Skin epidermis (tissue), 12 donors: ENCODE measurements at regions not wholly inside any gene's neighbourhood (a gene's known extent, or its start where the extent isn't known, plus 50 kb on each side); places are given as distances from the start of the nearest gene placed in this dataset.
"Not testable (repeated sequence)": the region's sequence is repeated elsewhere in the genome, so short reads cannot be mapped to it uniquely, and the experiment has no call there.

Experiments used
- H3K27ac ChIP-seq, 21 experiments: fragments of 200-600 bp; sonication (generic) in 11 of 21; one replicate each; pipeline ENCODE4 v1.5.0; 2020; ENCODE audit warnings: mild to moderate bottlenecking in 3 of 21, inconsistent platforms in 2 of 21, moderate library complexity in 2 of 21
- H3K4me3 ChIP-seq, 7 experiments: fragments of 200-600 bp; sonication (generic) in 2 of 7; one replicate each; pipeline ENCODE4 v1.5.0; 2020; ENCODE audit warnings: inconsistent platforms in 2 of 7, mild to moderate bottlenecking in 2 of 7, moderate library complexity in 1 of 7

DNA sequence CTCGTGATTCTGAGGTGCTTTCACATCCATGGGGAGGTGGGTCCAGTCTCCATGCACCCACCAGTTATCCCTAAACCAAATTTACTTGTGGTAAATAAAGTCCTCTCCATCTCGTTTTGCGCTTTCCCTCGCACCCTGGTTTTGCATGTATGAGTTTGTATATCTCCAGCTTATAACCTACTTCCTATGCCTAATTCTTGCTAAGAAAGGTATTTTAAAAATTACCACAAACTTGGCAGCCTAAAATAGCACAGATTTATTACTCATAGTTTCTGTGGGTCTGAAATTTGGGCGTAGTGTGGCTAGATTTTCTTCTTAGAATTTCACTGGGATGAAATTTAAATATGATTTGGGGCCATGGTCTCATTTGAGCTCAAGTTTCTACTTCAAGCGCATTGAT lies 511.5 kb downstream of the NYAP2 start:
- no peak overlapping the region for H3K4me3 ChIP-seq
- no peak overlapping the region for H3K27ac ChIP-seq

DNA sequence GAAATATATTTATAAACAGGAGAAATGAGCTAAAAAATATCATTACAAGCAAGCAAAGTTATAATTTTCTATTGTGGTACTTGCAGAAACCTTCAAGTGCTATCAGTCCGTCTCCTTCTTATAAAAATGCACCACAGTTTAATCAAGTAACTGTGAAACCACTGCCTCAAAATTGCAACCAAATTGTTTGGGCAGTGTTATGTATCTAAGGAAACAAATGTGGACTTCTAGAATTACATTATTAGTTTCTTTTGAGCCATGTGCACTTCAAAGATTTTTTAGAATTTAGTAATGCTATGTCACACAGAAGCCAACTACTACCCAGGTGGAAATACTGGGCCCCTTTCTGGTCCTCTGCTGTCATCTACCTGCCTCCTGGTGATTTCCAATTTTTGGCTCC lies 495.6 kb downstream of the NYAP2 start:
- H3K4me3 ChIP-seq = no peak overlapping the region
- peak overlapping the region in 1 of 21 experiments; percentile 27 for H3K27ac ChIP-seq

DNA sequence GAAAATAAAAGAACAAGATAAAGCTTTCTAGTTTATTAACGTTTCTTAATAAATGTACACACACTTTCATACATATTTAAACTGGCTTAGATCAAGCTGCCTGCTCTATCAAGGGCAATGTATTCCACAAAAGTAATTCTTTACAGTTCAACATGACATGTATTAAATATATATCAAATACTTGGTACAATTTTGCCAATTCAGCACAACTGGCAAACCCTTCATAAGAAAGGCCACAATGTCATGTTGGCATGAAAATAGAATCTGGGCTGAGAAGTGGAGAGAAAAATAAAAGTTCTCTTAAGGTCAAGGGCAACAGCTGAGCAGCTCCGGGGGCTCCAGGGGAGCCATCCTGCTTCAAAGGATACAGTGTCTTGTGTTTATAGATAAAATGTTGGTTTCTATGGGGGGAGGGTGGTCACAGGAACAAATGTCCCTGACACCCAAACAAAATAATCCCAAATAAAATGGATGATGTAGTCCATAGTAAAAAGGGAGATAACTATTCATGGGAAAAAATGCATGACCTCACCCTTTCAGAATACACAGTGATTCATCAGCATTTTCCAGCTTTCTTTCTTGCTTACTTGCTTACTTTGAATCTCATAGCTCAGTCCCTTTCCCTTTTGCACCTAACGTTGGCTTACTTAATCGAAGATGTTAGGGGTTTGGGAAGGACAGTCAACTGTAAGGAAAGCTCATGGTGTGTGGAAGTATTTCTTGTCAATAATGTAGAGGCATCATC lies 494.9 kb downstream of the NYAP2 start:
- H3K27ac ChIP-seq = peak overlapping the region in 1 of 21 experiments; percentile 27
- H3K4me3 ChIP-seq = no peak overlapping the region

- Histone ChIP-seq H3K4me3 (no peak overlapping the region), H3K27ac (no peak overlapping the region)
Observed at GRCh38 chr2:225893151-225893550, 493.6 kb downstream of the NYAP2 start.

DNA sequence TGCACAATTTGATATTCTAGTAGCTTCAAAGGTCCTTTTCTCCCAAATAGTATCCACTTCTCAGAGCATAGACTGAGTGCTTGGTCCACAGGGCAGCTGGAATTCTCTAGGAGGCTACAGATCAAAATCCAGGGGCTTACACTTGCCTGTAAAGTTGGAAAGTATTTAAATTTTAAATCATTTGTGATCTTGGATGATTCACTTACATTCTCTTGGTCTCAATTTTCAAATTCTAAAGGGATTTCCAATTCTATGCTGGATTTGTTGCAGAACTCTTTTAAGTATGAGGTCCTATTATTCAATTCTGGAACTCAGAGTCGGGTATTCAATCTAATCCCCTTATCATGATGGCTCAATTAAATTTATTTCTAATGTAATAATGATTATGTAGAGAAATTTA lies 492.3 kb downstream of the NYAP2 start:
- H3K4me3 ChIP-seq = no peak overlapping the region
- H3K27ac ChIP-seq = no peak overlapping the region

- Histone ChIP-seq H3K27ac (no peak overlapping the region), H3K4me3 (no peak overlapping the region)
Observed at GRCh38 chr2:225891013-225891412, 491.5 kb downstream of the NYAP2 start.

DNA sequence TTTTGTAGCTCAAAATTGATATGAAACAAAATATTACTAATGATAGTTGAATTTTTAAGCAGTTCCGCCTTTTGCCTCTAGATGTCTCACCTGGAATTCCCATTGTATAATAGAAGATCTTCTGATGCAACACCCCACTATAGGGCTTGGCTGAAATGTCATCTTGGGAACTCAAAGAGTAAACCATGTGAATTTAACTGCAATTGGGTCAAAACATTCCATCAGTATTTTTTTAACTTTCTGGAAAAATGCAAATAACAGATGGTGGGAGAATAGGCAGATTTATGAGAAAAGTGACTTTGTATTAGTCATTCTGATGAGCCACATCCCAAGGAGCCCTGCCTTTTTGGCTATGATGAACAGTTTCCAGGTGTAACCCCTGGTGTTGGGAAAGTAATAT lies 489.9 kb downstream of the NYAP2 start:
- no peak overlapping the region for H3K4me3 ChIP-seq
- H3K27ac ChIP-seq = no peak overlapping the region

DNA sequence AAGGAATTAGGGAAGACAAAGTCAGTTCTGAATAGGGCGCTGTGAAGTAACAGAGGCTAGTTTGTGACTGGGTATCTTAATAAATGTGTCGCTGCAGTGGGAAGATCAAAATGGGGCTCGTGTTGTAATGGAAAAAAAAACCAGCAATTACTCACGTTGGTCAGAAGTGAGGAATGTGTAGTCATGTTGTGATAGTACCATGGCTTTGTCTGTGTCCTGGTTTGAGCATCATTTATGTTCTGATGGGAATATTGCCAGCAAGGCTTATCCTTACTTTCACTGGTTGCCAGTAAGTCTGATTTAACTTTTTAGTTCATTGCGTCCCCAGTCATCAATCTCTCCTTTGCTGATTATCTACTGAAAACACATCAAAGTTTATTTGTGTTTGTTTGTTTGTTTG lies 467.6 kb downstream of the NYAP2 start:
- no peak overlapping the region for H3K4me3 ChIP-seq

GRCh38 chr2:225865468-225865867 lies 466.0 kb downstream of the NYAP2 start:
- Histone ChIP-seq H3K4me3 (no peak overlapping the region), H3K27ac (no peak overlapping the region)

More for the DNA sequence above, 467.6 kb downstream of the NYAP2 start:
- no peak overlapping the region for H3K27ac ChIP-seq

GRCh38 chr2:225864394-225864793 lies 464.9 kb downstream of the NYAP2 start:
- no peak overlapping the region for H3K27ac ChIP-seq
- no peak overlapping the region for H3K4me3 ChIP-seq

DNA sequence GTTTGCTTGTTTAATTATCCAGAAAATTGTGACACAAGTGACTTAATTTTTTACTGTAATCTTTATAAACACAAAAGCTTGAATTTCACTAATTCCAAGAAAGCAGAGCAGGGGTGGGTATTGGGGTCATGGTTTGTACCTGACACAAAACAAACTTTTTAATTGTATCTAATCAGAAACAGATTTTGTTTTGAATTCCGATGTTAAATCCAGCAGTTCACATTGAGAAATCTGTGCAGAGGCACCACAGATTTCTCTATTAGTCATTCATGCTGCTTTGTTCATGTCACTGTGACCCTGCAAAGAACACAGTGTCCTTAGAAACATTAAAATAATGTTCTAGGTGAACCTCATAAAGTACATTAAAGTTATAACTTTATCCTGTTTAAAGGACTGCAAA lies 443.4 kb downstream of the NYAP2 start:
- no peak overlapping the region for H3K27ac ChIP-seq

DNA sequence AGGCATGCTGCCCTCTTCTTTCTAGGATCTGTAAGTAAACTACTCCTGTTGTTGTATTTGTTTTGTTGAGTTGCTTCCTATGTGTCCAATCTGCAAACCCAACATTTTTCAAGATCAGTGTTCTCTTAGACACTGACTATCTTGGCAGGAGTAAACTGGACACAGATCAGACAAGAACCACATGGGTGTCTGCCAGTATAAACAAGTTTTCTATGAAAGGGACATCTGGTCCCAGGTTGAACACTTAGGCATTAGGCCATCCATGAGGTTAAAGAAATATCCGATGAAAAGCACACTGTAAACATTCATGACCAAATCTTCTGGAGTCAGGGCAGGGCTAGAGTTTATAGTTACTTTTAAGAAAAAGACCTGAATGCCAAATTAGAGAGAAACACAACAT lies 441.8 kb downstream of the NYAP2 start:
- Histone ChIP-seq H3K27ac (no peak overlapping the region), H3K4me3 (no peak overlapping the region)

More for the DNA sequence above, 443.4 kb downstream of the NYAP2 start:
- H3K4me3 ChIP-seq = no peak overlapping the region

DNA sequence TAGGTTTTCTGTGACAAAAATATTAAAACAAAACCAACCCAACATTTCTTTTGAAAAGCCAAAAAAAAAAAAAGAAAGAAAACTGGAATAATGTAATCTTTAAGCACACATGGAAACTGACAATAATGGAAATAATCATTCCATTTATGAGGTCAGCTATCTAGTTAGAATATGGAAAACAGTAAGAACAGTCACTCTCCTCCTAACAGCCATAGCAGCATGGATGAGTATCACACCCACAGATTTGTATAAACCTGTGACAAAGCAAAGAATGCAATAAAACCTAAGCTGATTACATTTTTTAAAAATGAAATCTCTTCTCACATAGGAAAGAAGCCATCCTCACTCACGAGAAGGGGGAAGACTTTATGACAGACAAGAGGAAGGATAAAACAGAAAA lies 437.8 kb downstream of the NYAP2 start:
- no peak overlapping the region for H3K27ac ChIP-seq

DNA sequence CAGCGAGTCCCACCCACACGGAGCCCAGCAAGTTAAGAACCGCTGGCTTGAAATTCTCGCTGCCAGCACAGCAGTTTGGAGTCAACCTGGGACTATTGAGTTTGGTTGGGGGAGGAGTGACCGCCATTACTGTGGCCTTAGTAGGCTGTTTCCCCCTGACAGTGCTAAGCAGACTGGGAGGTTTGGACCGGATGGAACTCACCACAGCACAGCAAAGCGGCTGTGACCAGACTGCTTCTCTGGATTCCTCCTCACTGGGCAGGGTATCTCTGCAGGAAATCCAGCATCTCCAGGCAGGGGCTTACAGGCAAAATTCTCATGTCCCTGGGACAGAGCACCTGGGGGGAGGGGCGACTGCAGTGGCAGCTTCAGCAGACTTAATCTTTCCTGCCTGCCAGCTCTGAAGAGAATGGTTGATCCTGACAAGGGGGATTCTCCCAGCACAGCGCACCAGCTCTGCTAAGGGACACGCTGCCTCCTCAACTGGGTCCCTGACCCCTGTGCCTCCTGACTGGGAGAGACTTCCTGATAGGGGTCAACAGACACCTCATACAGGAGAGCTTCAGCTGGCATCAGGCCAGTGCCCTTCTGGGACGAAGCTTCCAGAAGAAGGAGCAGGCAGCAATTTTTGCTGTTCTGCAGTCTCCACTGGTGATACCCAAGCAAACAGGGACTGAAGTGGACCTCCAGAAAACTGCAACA lies 425.4 kb downstream of the NYAP2 start:
- Histone ChIP-seq H3K27ac (no peak overlapping the region), H3K4me3 (no peak overlapping the region)

More for the DNA sequence above, 437.8 kb downstream of the NYAP2 start:
- H3K4me3 ChIP-seq = no peak overlapping the region

- no peak overlapping the region for H3K4me3 ChIP-seq
- H3K27ac ChIP-seq = no peak overlapping the region
Observed at GRCh38 chr2:225821351-225821750, 421.8 kb downstream of the NYAP2 start.

GRCh38 chr2:225820826-225821225 lies 421.3 kb downstream of the NYAP2 start:
- Histone ChIP-seq H3K27ac (no peak overlapping the region), H3K4me3 (no peak overlapping the region)

- no peak overlapping the region for H3K27ac ChIP-seq
- H3K4me3 ChIP-seq = no peak overlapping the region
Observed at GRCh38 chr2:225814554-225814953, 415.0 kb downstream of the NYAP2 start.

DNA sequence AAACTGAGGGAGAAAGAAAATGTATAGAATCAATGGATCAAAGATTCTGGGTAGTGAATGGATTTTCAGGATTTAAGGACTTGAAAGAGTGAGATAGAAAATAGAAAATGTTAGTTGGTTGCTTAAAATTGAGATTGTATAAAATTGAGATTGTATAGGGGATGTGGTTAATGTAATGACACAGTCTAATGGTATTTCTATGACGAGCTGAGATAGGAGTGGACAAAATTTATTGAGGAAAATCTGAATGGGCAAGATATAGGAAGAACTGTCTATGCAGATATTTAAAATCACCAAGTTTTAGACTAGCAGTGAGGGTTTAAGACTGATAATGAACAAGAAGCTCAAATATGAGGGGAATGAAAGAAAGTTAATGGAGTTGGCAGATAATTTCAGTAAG lies 406.6 kb downstream of the NYAP2 start:
- Histone ChIP-seq H3K27ac (no peak overlapping the region), H3K4me3 (no peak overlapping the region)

DNA sequence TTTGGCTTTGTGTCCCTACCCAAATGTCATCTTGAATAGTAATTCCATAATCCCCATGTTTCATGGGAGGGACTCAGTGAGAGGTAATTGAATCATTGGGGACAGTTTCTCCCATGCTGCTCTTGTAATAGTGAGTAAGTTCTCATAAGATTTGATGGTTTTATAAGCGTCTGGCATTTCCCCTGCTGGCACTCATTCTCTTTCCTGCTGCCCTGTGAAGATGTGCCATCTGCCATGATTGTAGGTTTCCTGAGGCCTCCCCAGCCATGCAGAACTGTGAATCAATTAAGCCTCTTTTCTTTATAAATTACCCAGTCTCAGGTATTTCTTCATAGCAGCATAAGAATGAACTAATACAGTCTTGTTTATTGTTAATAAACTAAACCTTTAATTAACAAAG lies 402.6 kb downstream of the NYAP2 start:
- H3K27ac ChIP-seq, H3K4me3 ChIP-seq: not testable (repeated sequence)

DNA sequence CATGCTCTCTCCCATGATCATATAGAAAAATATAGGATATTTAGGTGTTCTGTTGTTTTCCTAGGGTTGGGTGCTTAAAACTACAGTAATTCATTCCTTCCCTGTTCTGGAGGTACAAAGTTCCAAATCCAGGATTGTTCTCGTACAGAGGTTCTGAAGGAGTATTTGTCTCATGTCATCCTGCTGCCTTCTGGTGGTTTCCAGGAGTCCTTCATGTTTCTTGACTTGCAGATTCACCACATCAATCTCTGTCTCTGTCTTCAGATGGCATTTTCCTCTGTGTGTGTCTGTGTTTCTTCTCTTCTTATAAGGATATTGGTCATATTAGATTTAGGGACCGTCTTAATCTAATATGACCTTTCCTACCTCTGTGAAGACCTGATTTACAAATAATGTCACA lies 397.9 kb downstream of the NYAP2 start:
- no peak overlapping the region for H3K4me3 ChIP-seq
- H3K27ac ChIP-seq = no peak overlapping the region

- Histone ChIP-seq H3K4me3 (no peak overlapping the region), H3K27ac (no peak overlapping the region)
Observed at GRCh38 chr2:225794652-225795400, 395.3 kb downstream of the NYAP2 start.
